GM21717 (cell line): ENCODE measurements at regions not wholly inside any gene's neighbourhood (a gene's known extent, or its start where the extent isn't known, plus 50 kb on each side); places are given as distances from the start of the nearest gene placed in this dataset.

Source experiments
- ATAC-seq: cut with Tn5 transposase; IDR thresholded peaks from one replicate; pipeline ENCODE4 v1.9.1; 2021; ENCODE audit warnings: mild to moderate bottlenecking, moderate library complexity; ENCODE audit not compliant: unreplicated experiment

DNA sequence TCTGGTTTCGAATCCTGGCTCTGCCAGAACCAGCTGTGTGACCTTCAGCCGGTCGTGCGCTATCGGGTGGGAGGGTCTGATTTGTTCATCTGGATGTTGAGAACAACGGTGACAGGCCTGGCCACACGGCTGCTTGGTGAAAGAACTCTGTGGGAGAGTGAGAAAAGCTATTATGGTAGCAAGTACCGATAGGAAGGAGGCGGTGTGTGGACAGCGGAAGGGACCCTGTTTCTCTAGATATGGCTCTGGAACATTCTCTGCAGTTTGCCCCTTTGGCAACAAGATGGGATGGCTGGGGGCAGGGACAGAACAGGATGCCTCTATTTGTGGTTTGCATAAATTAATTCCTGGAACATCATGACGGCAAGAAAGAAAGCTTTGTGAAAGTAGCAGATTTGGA lies 347.3 kb downstream of the AACS start:
- no peak for ATAC-seq

DNA sequence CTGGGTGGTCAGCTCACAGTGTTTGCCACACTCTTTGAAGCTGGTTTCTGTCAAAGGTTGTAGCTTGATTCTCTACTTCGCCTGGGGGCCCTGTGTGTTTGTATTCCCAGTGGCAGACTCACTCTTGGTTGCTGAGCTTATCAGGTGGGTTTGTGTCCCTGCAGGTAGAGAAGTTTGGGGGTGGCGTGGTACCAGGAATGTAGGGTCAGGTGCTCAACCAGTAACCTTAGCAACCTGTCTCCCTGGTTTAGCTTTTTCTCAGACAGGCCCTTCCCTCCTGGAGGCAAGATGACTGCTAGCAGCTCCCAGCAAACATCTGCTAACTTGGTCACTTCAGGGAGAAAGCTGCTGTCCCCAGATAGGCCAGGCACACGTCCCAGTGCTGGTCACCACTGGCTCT lies 352.2 kb downstream of the AACS start:
- ATAC-seq, result no peak

DNA sequence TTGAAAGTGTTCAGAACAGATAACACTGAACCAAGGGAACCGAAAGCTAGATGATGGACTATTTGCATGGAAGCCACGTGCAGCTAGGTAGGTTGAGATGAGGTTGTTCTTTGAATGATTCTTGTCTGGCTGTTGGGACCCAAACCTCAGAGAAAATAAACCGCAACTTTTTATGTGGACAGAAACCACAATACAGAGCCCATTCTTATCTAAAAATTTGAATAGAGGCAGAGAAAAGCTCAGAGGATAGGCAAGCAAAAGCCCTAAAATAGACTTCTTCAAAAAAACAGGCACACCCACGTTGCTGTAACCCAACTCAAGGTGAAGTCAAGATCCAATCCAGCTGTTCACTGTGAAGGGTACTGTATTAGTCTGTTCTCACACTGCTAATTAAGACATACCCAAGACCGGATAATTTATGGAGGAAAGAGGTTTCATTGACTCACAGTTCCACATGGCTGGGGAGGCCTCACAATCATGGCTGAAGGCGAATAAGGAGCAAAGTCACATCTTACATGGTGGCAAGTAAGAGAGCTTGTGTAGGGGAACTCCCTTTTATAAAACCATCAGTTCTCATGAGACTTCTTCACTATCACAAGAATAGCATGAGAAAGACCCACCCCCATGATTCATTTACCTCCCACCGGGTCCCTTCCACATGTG lies 353.8 kb downstream of the AACS start:
- peak; percentile 52 for ATAC-seq

DNA sequence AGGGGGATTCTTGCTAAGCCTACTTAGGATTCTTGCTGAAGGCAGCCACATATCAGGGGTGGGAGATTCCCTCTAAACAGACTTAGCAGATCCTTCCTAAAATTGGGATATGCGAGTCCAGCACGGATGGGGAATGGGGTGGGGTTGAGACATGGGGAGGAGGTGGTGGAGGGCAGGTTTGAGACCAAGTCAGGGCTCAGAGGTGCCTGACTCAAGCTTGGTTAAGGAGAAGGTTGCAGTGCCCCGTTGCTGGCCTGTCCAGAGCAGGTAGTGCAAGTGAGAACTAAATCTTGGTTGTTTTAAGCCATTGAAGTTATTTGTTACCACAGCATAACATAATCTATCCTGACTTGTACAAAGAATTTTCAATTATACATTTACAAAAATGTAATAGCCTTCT lies 359.7 kb downstream of the AACS start:
- no peak for ATAC-seq

DNA sequence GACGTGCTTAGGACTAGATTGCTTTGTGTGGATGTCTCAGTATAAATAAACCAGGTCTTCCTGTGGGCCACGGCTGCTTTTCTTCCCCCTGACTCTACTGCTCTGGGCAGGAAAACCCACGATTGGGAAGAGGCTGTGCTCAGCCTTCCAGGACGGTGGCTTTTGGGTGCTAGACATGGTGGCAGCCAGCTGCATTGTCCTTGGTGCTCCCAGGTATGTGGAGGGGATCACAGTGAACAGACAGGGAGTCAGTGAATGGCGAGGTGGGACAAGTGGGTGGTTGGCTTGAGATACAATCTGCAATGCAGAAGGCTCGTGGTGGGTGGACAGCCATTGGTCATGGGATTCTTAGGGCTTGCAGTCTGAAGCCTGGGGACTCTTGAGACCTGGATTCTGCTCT lies 366.3 kb downstream of the AACS start:
- no peak for ATAC-seq

DNA sequence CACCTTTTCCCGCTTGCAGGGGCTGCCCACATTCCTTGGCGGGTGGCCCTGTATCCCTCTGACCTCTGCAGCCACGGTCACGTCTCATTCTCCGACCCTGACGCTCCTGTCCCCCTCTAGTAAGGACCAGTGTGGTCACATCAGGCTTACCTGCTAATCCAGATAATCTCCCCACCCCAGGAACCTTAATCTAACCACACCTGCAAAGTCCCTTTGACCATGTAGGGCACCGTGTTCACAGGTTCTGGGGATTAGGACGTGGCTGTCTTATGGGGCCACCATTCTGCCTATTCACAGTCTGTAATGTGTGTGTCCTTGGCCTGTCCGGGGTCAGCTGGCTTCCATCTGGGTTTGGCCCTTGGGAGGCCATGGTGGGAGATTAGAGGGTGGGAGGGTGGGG lies 368.9 kb downstream of the AACS start:
- no peak for ATAC-seq

DNA sequence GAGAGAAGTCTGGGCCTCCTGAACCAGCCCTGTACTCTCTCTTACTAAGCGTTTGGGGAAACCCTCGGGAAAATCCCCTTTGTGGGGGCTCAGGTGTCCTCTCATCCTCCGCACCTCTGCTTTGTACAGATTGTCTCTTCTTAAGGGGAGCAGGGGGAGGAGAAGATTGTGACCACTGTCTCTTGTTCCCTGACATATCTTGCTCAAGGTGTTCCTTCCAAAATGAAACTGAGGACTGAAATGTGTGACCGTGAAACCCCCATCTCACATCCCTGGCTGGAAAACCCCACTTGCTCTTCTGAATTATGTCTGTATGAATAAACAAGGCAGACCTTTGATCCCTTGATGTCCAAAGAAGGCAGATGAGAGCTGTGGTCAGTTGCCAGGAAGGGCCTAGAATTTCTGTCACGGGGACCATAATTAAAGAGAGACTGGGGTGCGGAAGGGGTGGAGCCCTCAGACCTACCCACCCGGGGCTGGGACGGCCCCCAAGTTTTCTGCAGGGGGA lies 369.8 kb downstream of the AACS start:
- ATAC-seq, result peak; percentile 80

DNA sequence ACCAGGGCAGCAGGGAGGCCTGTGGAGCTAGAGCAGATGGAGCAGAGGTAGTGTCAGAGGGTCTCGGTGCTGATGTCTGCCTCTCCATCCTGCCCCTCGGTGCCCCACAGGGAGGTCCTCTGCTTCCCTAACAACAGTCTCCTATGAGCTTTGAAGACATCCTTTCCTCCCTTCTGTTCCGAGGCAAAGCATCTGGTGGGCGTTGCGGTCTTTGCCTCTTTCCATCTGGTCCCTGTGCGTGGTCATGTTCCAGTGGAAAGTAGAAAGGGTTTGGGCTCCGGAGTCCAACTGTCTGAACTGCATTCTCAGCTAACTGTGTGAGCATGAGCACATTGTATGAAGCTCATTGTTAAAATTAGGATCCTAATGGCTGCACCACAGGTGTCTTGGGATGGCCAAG lies 370.6 kb downstream of the AACS start:
- ATAC-seq, result no peak

DNA sequence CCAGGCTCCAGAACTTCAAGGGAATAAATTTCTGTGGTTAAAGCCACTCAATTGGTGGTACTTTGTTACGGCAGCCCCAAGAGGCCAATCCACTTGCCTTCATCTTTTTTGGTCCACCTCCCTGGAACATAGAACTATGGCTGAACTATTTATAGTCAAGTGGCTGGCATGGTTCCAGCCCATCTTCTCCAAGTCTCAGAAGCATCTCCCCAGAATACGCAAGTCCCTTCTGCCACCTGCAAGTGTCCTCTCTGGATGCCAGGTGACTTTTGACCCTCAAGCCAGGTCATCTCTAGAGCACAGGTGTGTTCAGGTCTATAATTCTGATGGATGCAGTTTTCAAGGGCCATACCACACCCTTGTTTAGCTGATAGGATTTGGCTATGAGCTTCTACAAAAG lies 371.5 kb downstream of the AACS start:
- ATAC-seq, result no peak

DNA sequence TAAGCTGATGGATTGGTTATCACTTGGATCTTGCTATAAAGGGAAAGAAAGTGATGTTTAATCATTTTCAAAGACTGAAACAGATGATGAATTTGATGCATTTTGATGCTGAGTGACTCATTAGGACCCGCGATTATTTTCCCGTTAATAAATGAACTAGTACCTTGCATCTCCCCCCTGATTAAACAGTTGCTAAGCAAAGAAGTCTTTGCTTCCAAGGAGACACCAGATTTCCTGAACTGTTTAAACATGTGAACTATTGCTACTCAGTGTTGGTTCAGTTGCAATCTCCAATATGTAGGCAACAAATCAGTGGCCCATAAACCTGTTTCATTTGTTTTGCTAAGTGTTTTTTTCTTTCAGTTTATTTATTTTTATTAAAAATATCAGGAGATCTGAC lies 375.2 kb downstream of the AACS start:
- no peak for ATAC-seq

DNA sequence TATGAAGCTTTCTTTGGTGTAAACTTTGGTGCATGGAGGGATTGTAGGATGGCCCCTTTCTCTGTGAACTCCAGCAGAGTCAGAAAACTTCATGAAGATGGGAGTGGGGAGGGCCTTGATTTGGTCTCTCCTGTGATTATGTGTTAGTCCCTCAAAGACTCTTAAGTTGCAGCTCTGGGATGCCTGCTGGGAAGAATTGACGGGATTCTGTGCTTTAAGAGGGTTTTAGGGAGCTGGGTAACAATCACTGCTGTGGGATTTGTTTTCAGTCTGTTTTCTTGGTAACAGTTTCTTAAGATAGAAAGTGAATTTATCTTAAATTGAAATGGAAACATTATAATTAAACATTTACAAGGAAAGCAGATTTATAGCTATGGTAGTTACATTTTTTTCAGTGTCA lies 378.1 kb downstream of the AACS start:
- ATAC-seq, result no peak

DNA sequence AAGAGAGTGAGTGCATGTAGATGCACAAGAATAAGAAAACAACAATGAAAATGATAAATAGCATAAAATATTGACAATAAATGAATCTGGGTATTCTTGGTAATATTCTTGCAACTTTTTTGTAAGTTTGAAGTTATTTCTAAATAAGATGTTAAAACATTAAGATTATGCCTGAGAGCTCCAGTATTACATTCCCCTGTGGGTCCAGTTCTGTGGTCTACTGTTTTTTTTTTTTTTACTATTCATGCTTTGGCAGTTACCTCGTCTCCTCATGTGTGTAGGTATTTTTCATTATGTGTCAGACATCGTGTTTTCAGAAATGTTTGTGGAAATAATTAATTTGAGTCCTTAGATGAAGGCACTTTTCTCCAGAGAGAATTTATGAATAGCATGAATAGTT lies 386.2 kb downstream of the AACS start:
- ATAC-seq, result no peak

DNA sequence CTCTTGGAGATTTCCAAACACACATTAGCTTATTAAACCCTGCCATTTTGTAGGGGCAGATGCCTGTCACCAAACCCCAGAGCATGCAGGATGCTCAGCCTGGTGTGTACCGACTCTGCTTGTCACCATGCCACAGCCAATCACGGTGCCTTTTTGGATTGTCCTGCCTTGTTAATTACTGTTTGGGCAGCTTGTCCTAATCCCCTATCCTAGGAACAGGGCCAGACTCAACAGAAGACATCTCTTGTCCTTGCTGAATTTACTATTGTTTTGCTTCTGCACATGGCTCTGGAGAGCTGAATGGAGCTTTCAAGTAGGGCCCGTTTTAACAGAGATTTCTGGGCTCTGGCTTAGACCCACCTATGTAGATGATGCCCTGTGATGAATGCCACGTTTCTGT lies 388.5 kb downstream of the AACS start:
- no peak for ATAC-seq

DNA sequence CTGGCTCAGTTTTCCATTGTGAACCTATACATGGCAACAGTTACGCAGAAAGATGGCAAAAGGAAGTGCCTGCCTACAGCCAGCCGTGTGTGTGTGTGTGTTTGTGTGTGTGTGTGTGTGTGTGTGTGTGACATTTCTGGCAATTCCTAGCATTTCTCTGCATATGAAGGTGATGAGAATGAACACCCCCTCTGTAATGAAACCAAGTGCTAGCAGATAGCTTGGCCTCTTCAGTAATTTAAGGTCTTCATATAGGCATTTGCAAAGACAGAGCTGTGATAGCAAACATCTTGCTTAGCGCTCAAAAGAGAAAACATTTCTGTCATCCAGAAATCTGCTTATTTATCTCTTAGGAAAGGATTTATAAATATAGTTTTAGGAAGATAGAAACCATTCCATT lies 389.1 kb downstream of the AACS start:
- ATAC-seq, result no peak

DNA sequence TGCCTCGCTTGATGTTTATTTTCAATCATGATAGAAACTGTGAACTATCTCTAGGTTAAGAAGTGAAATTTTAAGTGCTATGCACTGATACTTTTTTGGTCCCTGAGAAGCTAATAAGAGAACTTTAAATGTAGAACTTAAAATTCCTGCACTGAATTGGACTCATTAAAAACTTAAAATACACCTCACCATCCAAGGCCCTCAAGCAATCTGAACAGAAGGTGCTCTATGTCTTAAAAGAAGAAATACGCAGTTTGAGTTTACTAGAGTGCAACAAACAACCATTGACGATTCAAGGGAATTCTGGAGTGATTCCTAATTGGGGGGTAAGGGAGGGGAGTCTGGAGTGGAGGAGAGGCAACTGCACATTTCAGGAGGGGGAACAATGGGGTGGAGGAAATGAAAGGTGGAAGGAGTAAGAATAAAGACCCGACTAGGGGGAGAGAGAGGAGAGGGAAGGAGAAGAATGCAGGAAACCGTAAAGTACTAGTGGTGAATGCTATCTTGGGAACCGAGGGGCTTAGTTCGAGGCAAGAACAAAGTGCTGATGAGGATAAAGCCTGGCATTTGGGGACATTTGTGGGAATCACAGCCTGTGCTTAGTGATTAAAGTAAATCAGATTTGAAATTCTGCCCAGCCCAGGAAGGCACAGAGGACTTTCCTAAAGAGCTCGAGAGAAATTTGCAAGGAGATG lies 389.7 kb downstream of the AACS start:
- ATAC-seq, result no peak

DNA sequence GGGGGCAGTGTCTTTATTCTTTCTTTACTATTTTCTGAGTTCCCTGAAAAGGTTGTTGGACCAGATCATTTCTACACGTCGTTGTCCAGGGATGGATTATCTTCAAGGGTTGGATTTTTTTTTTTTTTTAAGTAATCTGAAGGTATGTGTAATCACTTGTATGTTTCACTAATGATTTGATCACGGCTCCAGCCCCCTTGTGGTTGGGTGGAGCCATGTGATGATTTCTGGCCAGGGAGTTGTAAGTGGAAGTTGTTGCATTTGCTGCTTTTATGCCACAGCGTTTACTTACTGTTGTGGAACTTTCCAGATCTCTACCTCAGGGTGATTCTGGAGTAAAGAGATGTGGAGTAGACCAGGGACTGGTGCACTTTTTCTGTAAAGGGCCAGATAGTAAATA lies 390.3 kb downstream of the AACS start:
- no peak for ATAC-seq

DNA sequence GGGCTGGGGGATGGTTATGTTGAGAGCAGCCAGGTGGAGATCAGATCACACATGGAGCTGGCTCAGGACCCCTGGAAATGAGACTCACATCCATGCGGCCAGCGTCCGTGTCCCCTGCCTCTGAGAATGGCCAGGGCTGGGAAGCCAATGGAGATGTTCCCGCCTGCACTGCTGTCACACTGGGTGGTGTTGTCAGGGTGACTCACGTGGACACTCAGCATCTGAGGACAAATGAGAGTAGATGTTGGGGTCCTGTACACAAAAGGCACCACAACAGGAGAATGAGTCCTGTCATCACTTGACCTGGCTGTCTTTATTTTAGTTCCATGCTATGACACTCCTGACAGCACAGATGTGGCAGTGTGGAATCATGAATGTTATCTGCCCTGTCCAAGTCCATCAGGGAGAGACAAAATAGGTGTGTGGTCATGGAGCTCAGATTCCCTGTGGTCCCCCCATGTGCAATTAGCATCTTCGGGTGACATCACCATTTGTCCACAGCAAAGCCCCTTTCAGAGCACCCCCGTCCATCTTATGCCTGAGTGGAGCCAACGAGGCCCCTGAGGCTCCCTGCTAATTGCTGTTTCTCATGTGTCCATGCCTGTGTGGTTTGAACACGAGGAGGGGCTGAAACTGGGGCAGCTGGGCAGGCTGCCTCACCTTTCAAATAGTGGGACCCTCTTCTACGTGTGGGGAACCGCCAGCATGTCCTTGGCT lies 393.5 kb downstream of the AACS start:
- no peak for ATAC-seq

DNA sequence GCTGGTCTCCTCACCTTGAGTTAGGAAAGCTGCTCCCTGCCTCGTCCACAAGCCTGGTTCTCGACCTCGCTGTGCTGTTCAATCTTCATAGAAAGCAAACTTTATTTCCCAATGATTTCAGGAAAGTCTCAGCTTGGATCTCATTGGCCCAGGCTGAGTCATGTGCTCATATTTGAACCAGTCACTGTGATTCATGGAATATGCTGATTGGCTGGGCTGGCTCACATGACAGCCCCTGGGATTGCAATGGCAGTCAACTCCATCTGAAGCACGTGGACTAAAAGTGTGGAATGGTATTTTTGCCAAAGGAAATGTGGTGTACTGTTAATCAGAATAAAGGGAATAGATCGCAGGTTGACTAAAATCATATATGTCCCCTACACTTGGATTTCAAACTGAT lies 396.6 kb downstream of the AACS start:
- no peak for ATAC-seq

DNA sequence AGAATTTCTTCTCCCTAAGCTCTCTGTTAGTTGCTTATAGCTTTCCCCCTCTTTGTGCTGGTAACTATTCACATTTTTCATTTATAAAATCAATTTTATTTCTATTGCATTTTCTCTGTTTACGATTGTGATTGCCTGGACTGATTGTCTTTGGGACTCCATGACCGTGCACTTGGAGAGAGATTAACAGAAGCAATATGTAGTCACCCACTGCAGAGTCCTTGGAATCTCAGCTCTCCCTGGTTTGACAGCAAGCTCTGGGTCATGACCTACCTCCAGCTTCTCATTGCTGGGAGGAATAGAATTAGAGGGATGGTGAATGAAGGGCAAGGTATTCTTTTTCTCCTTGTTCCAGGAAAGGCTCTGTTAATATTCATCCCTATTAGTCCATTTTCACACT lies 398.2 kb downstream of the AACS start:
- ATAC-seq, result no peak

DNA sequence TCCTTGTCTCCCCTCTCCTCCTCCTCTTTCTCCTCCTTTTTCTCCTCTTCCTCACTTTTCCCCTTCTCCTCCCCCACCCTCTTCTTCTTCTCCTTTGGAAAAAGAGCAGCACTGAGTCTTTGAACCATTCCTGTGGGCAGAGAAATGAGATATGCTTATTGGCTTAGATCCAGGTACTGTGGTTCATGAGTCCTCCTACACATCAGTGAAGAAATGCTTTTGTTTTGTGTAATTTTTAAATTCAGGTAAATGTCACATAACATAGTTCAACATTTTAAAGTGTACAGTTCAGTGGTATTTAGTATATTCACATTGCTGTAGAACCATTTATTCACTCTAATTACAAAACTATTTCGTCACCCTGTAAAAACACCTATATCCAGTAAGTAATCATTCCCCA lies 402.1 kb downstream of the AACS start:
- ATAC-seq, result no peak

DNA sequence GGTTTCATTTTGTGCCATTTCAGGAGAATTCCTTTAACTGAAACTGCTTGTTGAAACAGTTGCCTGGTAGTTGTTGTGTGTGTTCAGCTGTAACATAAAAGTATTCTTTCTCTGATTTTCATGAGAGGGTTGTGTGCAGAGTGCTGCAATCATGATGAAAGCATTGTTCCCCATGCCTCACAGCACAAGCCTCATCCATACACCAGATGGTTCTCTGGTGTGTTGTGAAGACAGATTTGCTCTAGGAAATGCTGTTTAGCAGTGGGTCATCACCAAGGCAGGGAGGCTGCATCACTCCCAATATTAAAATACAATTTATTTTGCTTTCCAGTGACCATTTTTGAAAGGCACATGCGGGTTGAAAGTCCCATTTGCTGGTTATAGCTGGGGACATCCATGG lies 404.4 kb downstream of the AACS start:
- ATAC-seq, result no peak
